ENCODE measurements at regions not wholly inside any gene's neighbourhood (a gene's known extent, or its start where the extent isn't known, plus 50 kb on each side); places are given as distances from the start of the nearest gene placed in this dataset.
"Not testable (repeated sequence)": the region's sequence is repeated elsewhere in the genome, so short reads cannot be mapped to it uniquely, and the experiment has no call there.

DNA sequence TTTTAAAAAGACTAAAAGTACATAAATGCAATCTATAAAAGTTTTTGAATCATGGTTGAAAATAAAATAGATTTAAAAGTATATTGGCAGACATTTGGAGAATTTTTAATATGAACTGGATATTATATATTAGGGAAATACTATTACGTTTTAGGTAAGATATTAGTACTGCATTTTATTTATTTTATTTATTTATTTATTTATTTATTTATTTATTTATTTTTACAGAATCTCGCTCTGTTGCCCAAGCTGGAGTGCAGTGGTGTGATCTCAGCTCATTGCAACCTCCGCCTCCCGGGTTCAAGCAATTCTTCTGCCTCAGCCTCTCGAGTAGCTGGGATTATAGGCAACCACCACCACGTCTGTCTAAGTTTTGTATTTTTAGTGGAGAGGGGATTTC lies 890.1 kb upstream of the MANEA start:
- DNase-seq = not testable (repeated sequence)

DNA sequence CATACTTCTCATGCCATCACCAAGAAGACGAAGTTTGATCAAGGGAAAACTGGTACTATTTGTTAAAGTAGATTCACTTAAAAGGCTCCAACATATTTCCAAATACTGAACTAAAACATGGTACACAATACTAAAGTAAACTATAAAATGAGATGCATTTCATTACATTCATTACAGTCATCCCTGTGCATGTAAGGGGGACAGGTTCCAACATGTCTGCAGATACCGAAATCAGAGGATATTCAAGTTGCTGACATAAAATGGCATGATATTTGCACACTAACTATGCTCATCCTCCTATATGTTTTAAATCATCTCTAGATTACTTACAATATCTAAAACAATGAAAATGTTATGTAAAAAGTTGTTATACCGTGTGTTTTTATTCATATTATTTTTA lies 893.9 kb upstream of the MANEA start:
- no peak for DNase-seq

GRCh38 chr6:94680669-94681212 lies 896.6 kb upstream of the MANEA start:
- no peak for DNase-seq

DNA sequence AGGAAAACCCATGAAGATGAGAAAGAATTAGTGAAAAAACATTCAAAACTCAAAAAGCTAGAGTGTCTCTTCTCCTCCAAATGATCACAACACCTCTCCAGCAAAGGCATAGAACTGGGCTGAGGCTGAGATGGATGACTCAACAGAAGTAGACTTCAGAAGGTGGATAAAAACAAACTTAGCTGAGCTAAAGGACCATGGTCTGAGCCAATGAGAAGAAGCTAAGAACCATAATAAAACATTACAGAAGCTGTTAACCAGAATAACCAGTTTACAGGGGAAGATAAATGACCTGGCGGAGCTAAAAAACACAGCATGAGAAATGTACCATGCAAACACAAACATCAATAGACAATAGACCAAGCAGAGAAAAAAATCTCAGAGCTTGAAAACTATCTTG lies 904.1 kb upstream of the MANEA start:
- no peak for DNase-seq

DNA sequence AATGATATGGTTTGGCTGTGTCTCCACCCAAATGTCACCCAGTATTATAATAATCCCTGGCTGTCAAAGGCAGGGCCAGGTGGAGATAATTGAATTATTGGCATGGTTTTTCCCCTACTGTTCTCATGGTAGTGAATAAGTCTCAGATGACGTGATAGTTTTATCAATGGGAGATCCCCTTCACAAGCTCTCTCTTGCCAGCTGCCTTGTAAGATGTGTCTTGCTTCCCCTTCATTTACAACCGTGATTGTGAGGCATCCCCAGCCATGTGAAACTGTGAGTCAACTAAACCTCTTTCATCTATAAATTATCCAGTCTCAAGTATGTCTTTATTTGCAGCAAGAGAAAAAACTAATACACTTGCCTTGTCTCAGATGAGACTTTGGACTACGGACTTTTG lies 907.3 kb upstream of the MANEA start:
- DNase-seq = no peak

GRCh38 chr6:94668876-94669275 lies 908.5 kb upstream of the MANEA start:
- no peak for DNase-seq

DNA sequence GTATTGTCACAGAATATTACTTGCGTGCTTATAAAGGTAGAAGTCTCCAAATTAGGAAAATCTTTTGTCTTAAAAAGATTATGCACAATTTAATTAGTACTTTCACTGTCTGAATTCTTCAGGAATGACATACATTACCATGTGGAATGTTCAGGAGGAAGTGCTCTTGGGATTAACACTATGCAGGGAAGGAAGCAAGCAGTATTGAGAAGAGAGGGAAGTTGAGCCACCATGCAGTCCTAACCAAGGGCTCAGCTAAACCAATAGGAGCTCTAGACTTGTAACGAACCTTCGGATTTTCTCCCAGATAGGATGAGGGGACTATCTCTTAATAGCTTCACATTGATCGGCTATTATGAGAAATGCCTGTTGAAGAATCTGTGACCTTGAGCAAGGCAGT lies 918.4 kb upstream of the MANEA start:
- no peak for DNase-seq

- no peak for DNase-seq
Observed at GRCh38 chr6:94651239-94651638, 926.1 kb upstream of the MANEA start.

DNA sequence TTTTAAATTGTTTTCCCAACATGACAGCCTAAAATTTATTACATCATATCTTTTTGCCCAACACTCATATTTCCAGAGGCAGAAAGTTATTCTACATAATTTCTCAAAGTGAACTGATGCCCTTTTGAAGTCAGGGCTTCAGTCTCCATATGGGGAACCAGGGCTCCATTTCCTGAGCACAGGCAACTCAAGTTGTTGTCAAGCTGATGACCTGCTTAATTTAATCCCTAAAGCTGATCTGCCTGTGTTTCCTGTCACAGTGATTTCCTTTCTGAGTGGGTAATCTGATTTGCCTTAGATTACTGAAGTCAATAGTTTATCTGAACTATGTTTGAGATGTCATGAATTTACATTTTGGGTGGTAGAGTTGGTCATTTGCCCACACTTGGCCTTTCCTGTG lies 932.1 kb upstream of the MANEA start:
- DNase-seq = no peak

- no peak for DNase-seq
Observed at GRCh38 chr6:94639564-94639963, 937.8 kb upstream of the MANEA start.

GRCh38 chr6:94636780-94637385 lies 940.5 kb upstream of the MANEA start:
- DNase-seq = no peak

DNA sequence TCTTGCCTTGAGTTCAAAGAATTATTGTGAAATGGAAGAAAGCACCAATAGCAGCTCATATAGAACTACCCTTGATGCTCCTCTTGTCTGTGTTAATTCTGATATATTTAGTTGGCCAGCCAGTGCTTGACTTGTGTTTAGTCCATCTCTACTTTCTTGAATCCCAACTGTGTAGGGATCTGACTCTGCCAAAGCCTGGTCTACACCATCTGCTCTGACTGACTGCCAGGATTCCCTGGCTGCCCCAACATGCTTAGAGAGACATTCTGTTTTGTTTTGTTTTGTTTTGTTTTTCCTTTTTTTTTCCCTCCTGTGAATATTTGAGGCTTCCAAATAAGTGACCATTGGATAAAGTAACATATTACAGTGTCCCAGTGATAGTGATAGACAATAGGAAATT lies 953.7 kb upstream of the MANEA start:
- no peak for DNase-seq

- no peak for DNase-seq
Observed at GRCh38 chr6:94622783-94623182, 954.6 kb upstream of the MANEA start.

- no peak for DNase-seq
Observed at GRCh38 chr6:94600636-94601035, 976.7 kb upstream of the MANEA start.

- no peak for DNase-seq
Observed at GRCh38 chr6:94597487-94597886, 979.8 kb upstream of the MANEA start.

DNA sequence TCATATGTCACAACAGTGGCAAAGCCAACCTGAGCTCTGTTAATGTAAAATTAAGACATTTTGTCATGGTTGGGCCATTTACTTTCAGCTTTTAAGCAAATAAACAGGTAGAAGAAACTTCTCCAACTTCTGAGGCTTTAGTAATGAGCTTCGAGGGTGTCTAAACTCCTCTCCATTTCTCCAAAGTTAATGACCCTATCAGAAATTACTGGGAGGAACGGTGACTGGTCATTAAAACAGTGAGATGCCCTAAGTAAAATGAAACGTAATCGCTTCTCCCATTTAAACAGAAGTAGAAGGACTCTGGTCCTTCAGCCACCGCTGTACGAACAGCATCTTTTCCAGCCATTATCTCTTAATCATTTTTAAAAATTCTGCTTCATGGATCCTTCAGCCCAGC lies 986.9 kb upstream of the MANEA start:
- DNase-seq = no peak

GRCh38 chr6:94588301-94588700 lies 989.0 kb upstream of the MANEA start:
- DNase-seq = no peak

GRCh38 chr6:94584211-94584610 lies 993.1 kb upstream of the MANEA start:
- DNase-seq = no peak

- DNase-seq = no peak
Observed at GRCh38 chr6:94570581-94570980, 1006.8 kb upstream of the MANEA start.

GRCh38 chr6:94562846-94563245 lies 1014.5 kb upstream of the MANEA start:
- DNase-seq = no peak

GRCh38 chr6:94559829-94560537 lies 1017.4 kb upstream of the MANEA start:
- no peak for DNase-seq

GRCh38 chr6:94557207-94557606 lies 1020.1 kb upstream of the MANEA start:
- not testable (repeated sequence) for DNase-seq

- DNase-seq = no peak
Observed at GRCh38 chr6:94548201-94548600, 1029.1 kb upstream of the MANEA start.

DNA sequence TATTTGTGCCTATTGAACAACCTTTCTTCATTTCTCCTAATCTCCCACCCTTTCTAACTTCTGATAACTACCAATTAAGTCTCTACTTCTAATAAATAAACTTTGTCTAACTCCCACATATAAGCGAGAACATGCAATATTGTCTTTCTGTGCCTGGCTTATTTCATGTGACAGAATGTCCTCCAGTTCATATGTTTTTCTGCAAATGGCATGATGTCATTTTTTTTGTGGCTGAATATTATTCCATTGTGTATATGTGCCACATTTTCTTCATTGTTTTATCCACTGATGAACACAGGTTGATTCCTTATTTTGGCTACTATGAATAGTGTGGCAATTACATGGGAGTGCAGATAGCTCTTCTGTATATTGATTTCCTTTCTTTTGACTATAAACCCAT lies 1041.5 kb upstream of the MANEA start:
- no peak for DNase-seq

Measured in inflammatory macrophage (primary cell).